NK-92 treated with Interleukin-12 subunit alpha and Interleukin-12 subunit beta, amount 100 ng/mL, for 24 hours (cell line): ENCODE measurements at regions not wholly inside any gene's neighbourhood (a gene's known extent, or its start where the extent isn't known, plus 50 kb on each side); places are given as distances from the start of the nearest gene placed in this dataset.
"Not testable (repeated sequence)": the region's sequence is repeated elsewhere in the genome, so short reads cannot be mapped to it uniquely, and the experiment has no call there.

Experiments
- DNase-seq: peaks from one replicate; lab custom pipeline; 2025; lab: John Stamatoyannopoulos, UW

- not testable (repeated sequence) for DNase-seq
These were observed 50.6 kb upstream of the MYL10 start for GRCh38 chr7:101679653-101680173.

- no peak for DNase-seq
These were observed 51.5 kb upstream of the MYL10 start for GRCh38 chr7:101680406-101681145.

DNA sequence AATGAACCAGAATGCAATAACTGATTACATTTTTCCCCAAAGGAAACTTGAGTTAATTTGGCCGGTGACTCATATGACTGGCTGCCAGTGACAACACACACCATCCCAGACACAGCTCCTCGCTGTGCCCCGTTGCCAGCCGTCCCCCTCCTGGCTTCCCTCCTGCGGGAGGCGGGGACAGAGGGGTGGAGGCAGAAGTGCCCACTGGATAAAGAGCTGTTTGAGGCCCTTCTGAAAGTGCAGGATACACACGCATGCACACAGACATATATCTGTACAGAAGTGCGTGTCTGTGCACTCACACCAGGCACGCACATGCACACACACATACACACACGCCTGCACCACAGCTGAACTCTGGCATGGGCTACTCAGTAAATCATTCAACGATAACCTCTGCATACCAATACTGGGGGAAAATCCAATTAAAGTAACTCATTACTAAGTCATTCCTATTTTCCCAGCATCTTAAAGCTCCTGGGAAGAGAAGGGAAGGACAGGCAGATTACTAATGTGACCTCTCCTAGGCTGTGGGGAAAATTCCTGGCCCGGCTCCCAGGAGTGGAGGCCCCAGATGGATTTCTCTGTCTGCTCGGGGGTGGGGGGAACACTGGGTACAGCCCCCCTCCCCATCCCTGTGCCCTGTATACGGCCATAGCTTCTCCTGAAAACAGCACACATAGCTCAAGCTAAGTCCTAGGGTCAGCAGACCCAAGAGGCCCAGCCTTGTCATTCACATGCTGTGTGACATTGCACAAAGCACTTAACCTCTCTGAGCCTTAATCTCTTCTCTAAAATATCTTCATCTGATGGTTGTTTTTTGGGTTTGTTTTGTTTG lies 52.3 kb upstream of the MYL10 start:
- no peak for DNase-seq

- no peak for DNase-seq
These were observed 55.9 kb upstream of the MYL10 start for GRCh38 chr7:101684983-101685330.

- DNase-seq = no peak
These were observed 56.9 kb upstream of the MYL10 start for GRCh38 chr7:101686030-101686429.

DNA sequence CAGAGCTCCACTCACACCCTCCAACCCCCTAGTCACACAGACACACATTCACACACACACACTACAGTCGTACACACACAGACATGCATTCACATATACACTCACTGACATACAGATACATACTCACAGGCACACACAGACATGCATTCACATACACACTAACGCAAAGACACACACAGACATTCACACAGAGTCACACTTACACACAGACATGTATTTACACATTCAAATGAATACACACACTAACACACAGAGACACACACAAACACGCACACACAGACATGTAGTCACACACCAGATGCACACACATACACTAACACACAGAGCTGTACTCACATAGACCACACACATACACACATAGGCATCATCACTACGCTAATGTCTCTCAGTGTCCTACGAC lies 58.0 kb upstream of the MYL10 start:
- DNase-seq = no peak

DNA sequence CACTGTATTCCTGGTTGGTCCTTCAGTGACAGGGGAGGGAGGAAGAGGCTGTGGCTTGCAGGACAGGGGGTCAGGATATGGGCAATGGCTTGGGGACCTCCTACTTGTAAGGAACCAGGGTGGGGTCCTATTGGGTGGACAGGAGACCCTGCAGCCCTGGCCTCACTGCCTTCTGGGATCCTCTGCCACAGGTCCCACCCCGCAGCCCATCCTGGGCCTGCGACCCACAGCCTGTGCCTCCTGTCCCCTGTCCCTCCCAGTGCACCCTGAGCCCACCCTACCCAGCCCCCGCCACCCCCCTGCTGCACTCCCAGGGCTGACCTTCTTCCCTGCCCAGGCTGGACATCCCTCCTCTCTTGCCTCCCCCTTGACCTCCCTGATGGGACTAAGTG lies 58.7 kb upstream of the MYL10 start:
- DNase-seq = no peak

DNA sequence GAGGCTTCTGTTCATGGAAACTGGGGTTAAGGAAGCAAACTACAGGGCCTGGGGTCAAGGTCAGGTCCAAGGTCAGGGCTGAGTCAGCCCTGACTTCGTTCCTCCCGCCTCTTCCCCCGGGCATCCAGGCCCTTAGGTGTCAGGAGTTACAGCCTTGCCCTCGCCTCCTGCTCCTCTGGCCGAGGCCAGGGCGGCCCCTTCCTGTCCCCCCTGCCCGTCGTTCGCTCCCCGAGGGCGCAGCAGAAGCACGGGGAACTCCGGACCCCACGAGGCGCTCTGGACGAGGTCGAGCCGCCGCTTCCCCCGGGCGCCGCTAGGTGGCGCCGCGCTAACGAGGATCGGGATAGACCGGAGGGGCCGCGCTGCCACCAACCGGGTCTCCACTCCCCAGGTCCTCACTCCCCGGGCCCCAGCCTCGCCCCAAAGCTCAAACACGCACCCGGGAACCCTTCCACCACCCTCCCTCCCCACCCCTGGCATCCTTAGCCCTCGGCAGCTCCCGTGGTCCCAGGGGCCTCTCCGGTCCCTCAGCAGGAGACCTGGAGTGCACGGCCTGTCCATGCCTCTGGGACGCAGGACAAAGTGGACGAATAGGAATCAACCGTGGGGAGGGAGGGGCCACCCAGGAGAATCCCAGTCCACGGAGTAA lies 59.2 kb upstream of the MYL10 start:
- DNase-seq = peak; percentile 80

DNA sequence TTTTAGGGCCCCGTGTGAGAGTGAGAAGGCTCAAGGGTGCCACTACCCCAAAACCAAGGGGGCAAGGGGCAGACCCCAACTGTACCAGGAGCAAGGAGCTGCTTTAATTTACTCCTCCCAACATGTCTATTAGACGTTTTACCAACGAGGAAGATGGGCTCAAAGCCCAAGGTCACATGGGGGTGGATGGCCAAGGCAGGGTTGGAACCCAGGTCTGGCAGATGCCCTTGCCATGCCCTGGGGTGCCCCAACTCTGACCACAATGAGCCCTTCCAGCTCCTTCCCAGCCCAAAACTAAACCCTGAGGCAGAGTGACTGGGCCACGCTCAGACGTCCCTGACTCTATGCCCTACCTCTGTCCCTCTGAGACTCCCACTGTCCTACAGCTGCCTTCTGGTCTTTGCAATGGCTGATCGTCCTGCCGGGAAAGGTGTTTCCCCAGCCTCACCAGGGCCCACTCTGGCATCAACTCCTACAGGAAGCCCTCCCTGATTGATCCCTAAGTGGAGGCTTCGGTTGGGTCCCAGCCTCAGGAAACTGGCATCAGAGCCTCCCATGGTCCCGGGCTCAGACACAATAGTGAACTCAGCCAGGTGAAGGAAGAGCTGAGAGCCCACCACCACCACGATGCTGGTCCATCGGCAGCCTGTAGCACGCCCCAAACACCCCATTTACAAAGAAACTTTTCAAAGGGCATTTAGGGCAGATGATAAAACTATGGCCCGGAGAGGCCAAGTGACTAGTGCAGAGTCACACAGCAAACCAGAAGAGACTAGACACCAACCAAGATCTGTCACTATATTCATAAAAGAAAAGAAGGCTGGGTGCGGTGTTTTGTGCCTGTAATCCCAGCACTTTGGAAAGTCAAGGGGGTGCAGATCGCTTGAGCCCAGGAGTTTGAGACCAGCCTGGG lies 60.2 kb upstream of the MYL10 start:
- no peak for DNase-seq

GRCh38 chr7:101690061-101690460 lies 61.0 kb upstream of the MYL10 start:
- no peak for DNase-seq

DNA sequence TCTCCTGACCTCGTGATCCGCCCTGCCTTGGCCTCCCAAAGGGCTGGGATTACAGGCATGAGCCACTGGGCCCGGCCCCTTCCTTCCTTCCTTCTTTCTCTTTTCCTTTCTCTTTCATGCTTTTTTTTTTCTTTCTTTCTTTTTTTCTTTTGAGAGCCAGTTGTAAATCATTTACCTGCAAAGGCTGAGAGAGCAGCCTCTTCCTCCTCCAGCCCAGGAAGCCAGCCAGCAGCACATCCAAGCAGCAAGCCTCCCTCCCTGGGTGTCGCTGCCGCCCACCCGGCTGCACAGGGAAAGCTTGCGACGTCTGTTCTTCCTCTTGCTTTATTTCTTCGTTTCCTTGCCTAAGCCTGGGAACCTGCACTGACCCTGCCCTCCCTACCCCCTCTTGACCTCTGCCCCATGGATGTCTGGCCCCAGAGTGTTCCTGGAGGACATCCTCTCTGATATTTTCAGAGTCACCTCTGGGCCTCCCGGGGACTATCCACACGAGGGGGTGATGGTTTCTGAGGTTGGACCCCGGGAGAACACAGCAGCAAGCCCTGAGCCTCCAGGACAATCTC lies 62.8 kb upstream of the MYL10 start:
- no peak for DNase-seq

GRCh38 chr7:101693498-101694091 lies 64.5 kb upstream of the MYL10 start:
- no peak for DNase-seq

GRCh38 chr7:101698964-101699363 lies 69.9 kb upstream of the MYL10 start:
- no peak for DNase-seq

DNA sequence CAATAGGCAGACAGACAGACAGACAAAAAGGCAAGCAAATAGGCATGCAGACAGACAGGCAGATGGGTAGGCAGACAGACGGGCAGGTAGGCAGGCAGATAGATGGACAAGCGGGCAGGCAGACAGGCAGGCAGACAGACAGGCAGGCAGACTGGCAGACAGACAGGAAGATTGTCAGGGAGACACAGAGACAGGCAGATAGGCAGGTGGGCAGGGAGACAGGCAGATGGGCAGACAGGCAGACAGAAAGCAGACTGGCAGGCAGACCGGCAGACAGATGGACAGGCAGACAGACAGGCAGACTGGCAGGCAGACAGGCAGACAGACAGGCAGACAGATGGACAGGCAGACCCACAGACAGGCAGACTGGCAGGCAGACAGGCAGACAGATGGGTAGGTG lies 70.3 kb upstream of the MYL10 start:
- DNase-seq = no peak

DNA sequence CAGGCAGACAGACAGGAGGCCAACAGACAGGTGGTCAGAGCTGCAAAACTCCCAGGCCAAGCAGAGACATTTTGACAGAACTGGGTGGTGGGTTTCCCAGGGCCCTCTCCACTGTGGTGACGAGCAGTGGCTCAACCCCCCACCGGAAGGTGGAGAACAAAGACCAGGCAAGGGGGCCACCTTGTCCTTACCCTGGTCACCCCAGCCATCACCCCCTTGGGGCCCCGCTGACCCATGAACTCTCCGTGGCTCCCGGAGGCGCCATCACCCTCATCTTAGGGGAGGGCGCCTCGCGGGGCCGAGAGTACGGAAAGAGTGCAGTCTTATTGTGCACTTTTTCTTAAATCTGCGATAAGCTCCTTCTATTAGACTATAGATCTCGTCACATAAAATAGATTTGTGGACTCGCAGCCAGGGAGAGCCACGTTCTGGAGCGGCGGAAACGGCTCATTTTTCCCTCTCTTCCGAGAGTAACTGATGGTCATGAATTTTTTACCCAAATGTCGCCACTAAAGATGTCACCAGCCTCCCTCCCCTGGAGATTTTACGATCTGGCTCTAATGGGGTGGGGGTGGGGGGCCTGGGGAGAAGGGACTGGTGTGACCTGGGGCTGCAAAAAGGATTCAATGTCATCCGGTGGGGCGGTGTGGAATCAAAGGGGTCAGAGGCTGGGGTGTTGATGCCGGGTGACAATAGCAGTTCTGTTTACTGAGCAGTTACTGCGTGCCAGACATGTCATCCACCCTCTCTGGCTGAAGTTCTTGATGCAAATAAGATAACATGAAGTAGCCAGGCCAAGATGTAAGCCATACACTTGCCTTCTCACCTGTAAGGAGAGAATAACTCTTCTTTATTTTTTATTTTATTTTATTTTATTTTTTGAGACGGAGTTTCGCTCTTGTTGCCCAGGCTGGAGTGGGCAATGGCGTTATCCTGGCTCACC lies 71.1 kb upstream of the MYL10 start:
- DNase-seq = no peak

GRCh38 chr7:101701153-101701794 lies 72.2 kb upstream of the MYL10 start:
- no peak for DNase-seq

- DNase-seq = no peak
These were observed 73.3 kb upstream of the MYL10 start for GRCh38 chr7:101702362-101702850.

DNA sequence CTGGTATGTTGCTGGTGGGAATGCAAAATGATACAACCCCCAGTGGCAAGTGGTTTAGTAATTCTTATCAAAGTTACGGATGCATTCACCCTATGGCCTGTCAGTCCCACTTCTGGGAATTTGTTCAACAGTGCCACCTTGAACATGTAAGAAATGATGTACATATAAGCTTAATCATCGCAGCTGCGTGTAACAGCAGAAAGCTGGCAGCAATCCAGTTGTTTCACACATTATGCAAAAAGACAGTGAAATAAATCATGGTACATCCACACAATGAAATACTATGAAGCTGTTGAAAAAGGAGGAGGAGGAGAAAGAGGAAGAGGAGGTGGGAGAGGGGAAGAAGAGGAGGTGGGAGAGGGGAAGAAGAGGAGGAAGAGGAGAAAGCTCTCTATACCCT lies 76.2 kb upstream of the MYL10 start:
- DNase-seq = no peak

DNA sequence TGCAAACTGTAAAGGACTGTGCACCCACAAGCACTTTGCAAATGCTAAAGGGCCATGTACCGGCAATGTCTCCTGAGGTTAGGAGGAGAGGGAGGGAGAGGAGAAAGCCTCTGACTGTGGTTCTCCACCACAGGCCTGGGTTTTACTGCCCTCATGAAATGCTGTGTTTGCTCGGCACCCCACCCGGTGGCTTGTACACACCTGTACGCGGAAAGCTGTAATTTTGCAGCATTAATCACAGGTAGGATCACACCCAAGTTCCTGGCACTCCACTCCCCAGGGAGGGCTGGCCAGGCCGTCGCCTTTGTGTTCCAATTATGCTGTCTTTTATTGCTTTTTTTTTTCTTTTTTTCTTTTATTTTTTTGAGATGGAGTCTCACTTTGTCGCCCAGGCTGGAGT lies 78.5 kb upstream of the MYL10 start:
- DNase-seq = no peak
